NCI-H2196 treated with DMSO at 0.1 percent for 48 hours (cell line): ENCODE measurements at regions not wholly inside any gene's neighbourhood (a gene's known extent, or its start where the extent isn't known, plus 50 kb on each side); places are given as distances from the start of the nearest gene placed in this dataset.
"Not testable (repeated sequence)": the region's sequence is repeated elsewhere in the genome, so short reads cannot be mapped to it uniquely, and the experiment has no call there.

Experiments used
- DNase-seq: peaks from one replicate; lab custom pipeline; 2025; ENCODE audit not compliant: unreplicated experiment; lab: John Stamatoyannopoulos, UW

DNA sequence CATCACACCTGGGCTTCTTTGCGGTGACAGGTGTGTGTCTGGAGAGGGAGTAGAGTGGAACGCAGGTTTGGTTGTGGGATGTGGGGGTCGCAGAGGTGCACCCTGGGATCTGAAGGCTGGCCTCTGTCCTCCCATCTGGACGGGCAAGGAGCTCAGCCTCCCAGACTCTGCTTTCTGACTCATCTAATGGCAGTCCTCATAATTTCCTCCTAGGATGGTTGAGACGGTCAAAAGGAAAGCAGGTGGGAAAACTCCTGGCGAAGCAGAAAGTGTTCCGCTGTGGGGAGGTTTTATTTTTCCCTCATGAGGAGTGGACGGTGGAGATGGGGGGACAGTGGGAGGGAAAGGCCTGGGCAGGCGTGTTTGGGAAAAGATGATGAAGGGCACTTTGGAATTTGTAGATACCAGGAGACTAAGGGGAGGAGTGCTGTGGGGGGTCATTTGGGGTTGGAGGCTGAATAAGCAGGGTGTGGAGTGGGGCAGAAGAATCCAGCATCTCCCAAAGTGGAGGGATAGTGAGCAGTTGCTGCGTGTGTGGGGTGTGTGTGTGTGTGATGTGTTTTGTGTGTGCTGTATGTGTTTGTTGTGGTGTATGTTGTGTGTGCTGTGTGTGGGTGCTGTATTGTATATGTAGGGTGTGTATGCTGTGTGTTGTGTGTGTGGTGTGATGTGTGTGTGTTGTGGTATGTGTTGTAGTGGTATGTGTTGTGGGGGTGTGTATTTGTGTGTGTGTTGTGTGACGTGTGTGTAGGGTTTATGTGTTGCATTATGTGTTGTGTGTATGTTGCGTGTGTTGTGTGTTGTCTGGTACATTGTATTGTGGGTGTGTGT lies 97.2 kb upstream of the PODXL start:
- no peak for DNase-seq

DNA sequence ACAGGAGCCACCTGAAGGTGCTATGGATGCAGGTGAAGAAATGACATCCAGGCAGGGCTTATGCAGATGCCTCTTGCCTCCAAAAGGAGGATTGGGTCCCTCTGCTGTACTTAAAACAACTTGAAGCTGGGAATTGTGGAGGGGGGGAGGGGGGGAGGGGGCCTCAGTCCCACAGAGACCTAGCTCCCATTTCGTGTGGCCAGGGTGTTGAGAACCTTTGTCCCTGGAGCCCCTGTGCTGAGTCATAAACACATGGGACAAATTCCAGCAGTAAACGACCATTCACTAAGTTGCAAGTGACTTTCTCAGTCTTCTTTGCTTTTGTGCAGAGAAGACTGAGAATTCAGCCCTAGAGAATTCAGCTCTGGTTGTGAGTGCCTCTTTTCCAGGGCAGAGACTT lies 96.5 kb upstream of the PODXL start:
- no peak for DNase-seq

DNA sequence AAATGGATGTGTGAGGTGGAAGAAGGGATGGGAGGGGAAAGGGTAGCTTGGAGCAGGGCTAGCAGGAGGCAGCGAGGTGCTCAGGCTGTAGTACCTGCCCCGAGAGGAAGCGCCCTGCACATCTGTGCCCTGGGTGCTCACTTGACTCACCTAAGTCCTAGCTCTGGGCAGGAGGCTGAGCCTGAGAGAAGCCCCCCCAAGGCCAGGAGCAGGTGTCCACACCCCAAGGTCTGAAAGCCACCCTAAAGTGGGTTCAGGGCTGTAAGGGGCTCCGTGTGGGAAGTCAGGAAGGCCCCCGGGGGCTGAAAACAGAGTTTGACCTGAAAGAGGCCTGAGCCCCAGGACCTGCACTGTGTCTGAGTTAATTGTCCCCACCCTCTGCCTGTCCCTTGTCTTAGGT lies 95.8 kb upstream of the PODXL start:
- no peak for DNase-seq

DNA sequence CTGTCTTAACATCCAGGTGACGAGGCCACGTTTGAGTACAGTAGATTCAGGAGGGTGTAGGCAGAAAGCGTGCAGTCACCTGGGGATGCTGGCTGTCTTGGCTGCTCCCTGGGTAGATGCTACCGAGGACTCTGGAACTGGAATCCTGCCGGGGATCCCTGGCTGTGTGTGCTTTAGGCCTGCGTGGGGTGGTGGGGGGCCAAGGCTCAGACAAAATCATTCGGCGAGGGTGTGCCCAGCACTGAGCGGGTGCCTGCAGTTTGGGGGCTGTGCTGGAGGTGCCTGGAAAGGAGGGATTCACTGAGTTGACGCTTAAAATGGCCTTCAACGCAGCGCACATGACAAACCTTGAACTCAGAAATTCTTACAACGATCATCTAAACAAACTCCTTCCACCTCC lies 93.5 kb upstream of the PODXL start:
- DNase-seq = no peak

DNA sequence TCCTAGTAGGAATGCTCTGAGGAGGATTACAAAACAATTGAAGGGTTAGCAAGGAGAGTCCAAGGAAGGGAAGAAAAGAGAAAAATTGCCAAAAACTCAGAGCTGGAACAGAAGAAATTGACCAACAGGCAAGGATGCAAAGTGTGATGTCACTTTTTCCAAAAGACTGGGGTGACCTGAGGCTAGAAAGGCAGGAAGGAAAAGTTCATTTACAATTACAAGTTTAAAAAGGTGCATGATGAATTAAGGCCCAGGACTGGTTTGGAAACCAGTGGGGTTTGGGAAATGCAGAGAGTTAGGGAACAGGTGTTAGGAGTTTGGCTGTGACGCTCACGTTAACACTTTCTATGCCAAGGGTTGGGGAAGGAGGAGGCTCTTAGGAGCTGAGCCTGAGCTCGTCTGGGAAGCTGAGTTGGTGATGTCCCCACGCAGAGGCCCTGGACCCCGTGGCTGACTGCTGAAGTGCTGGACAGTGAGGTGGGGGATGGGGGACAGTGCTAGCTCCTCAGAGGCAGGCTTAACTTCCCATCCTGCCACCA lies 92.6 kb upstream of the PODXL start:
- DNase-seq = no peak

DNA sequence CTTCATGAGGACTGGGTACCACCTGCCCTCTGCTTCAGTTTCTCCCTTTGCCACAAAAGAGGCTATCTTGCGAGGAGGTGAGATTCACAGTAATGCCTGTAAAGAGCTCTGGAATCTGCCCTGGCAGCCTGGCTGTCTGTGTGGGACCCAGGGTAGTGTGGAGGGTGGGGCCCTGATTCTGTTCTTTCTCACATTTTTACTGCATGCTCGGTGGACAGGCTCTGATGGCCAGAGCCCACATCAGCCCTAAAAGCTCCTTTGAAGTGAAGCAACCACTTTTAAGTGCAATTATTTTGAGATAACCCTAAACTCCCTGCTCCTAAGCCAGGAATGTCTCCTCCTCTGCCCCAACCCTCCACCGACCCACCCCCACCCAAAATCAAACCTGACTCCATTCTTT lies 92.1 kb upstream of the PODXL start:
- no peak for DNase-seq

- DNase-seq = no peak
Observed at GRCh38 chr7:131646203-131646602, 89.8 kb upstream of the PODXL start.

- DNase-seq = no peak
Observed at GRCh38 chr7:131642429-131642828, 86.0 kb upstream of the PODXL start.

GRCh38 chr7:131640686-131641085 lies 84.3 kb upstream of the PODXL start:
- DNase-seq = no peak

DNA sequence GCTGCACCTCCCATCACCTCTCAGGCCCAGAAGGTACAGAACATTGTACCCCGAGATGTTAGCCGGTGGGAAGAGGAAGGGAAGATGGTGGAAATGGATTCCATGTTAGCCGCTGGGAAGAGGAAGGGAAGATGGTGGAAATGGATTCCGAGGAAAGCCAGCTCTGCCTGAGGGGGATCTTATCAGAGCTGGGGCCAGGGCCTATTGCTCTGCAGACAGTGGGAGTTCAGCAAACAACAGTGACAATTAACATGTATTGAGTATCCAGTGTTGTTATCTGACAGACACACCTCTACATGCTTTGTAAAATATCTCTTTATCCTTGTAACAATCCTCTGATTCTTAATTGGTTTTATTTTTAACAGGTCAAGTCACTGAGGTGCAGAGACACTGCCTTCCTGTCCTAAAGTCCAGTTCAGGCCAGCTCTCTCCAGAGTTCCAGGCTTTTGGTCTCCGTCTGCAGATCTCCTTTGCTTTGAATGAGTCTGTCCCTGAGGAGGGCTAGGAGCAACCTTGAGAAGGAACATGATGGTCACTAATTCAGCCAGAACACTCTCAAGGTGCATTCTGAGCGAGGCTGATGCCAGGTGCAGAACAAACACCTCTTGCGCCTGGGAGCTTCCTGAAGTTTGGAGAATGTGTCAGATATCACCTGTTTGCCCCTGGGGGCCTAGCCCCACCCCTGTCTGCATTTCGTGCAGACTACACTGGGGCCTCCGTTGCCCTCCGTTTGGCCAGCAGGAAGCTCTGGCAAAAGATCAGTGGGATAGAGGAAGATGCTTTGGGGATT lies 82.4 kb upstream of the PODXL start:
- DNase-seq = no peak

- no peak for DNase-seq
Observed at GRCh38 chr7:131637859-131638258, 81.4 kb upstream of the PODXL start.

DNA sequence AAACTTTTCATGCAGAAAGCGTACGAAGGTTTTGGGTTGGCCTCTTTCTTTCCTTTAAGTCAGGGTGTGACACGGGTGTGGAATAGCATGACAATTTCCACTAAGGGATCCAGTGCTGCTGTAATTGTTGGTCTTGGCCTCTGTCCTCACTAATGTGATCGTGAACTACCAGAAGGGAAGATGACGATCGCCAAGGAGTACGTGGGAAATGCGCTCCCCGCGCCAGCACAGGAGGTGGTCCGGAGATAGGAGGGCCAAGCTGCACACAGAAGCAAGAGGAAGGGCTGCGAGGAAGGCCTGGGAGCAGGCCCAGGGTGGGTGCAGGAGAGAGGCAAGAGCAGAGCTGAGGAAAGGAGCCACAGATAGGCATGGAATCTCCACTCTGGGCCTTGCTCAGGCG lies 79.7 kb upstream of the PODXL start:
- no peak for DNase-seq

DNA sequence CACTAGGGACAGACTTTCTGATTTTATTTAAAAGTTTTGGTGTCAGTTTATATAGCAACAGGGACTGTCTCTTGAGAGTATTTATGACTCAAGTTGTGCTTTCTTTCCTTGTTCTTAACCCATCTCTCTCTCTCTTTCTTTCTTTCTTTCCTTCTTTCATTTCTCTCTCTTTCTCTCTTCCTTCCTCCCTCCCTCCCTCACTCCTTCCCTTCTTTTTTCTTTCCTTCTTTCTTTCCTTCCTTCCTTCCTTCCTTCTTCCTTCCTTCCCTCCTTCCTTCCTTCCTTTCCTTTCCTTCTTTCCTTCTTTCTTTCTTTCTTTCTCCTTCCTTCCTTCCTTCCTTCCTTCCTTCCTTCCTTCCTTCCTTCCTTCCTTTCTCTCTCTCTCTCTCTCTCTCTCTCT lies 77.8 kb upstream of the PODXL start:
- not testable (repeated sequence) for DNase-seq

DNA sequence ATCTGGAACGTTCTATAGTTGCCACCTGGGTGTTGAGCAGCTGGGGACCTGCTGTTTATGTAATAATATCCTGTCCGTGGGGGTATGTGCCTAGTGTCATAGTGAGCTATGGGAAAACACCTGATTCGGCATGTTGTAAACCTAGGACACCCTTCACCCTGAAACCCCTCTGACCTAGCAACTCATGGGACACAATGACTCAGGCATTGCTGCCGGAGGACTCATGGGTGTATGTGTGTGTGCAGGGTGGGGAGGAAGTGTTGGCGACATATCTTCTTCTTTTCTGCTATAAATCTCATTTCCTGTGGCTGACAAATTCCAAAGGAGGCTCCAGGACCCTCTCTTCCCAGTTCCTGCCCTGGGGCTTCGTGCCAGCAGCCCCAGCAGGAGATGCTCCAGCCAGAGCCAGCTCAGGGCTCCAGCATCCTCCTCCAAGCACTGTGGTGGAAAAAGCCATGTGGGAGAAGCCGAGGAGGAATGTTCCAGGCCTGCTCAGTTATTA lies 77.0 kb upstream of the PODXL start:
- no peak for DNase-seq

GRCh38 chr7:131630427-131630826 lies 74.0 kb upstream of the PODXL start:
- no peak for DNase-seq

DNA sequence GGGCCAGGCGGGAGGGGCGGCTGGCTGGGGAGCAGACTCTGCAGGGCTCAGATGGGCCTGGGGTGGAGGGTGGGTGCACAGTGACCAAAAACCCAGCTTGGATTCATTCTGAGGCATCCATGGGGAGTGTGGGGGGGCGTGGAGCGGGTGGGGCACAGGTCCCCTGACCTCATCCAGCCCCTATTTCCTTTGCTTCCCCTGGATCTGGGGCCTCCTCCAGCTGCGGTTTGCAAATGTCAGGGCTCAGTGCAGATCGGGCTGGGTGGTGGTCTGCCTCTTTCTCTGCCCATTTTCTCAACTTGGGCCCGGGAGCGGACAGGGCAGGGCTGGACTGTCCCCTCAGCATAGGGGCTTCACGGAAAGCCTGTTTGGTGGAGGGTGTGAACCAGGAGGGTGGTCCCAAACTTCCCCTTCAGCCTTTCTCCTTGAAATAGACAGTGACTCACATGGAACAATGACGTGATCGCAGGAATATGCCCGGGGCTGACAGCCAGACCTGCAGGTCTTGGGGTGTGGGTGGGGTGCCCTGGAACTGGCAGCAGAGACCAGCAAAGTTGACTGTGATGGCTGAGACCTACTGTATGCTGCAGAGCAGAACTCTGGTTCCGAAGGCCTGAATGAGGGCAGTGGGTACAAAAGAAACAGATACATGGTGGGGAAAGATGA lies 72.9 kb upstream of the PODXL start:
- no peak for DNase-seq

- no peak for DNase-seq
Observed at GRCh38 chr7:131628634-131629033, 72.2 kb upstream of the PODXL start.

- peak; percentile 13 for DNase-seq
Observed at GRCh38 chr7:131627735-131628190, 71.3 kb upstream of the PODXL start.

DNA sequence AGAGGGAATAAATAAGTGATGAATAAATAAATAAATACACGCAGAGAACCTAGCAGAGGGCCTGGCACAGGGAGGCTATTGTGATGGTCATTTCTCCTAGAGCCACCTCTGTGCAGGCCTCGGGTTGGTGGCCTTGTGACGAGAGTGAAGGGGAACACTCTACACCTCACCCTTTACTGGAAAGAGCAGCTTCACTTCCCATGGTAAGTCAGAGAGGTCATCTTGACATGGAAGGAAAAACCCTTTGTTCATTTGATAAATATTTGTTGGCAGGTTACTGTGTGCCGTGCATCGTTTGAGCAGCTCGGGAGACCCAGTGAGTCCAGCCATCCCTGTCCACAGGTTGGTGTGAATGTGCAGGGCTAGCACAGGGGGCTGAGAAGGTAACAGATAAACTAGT lies 70.2 kb upstream of the PODXL start:
- no peak for DNase-seq

- DNase-seq = no peak
Observed at GRCh38 chr7:131625817-131626372, 69.5 kb upstream of the PODXL start.

DNA sequence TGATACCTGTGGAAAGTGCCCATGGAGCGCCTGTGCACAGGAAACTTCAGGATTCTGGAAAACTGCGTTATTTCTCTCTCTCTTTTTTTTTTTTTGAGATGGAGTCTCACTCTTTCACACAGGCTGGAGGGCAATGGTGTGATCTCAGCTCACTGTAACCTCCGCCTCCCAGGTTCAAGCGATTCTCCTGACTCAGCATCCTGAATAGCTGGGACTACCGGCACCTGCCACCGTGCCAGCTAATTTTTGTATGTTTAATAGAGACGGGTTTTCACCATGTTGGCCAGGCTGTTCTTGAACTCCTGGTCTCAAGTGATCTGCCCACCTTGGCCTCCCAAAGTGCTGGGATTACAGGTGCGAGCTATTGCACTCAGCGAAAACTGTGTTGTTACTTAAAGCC lies 68.9 kb upstream of the PODXL start:
- DNase-seq = not testable (repeated sequence)
